K562 (cell line): ENCODE measurements at regions not wholly inside any gene's neighbourhood (a gene's known extent, or its start where the extent isn't known, plus 50 kb on each side); places are given as distances from the start of the nearest gene placed in this dataset.

Experiments used
- CBX5 ChIP-seq: IDR thresholded peaks from 2 replicates; pipeline ENCODE4 v1.6.1; 2014; ENCODE audit warnings: low read depth, borderline replicate concordance
- CCNT2 ChIP-seq: IDR thresholded peaks from 2 replicates; pipeline ENCODE4 v1.6.1; 2011; ENCODE audit warnings: borderline replicate concordance, low read depth, mild to moderate bottlenecking, moderate library complexity, mixed read lengths, low read length; ENCODE audit not compliant: insufficient read length; ENCODE audit errors: extremely low read depth
- CTCF ChIP-seq, 3 experiments: IDR thresholded peaks in 2 of 3; conservative IDR thresholded peaks in 1 of 3; 2 replicates each; pipeline ENCODE4 v1.5.1; 2011 to 2012; ENCODE audit warnings: low read length in 3 of 3, mild to moderate bottlenecking in 3 of 3, control low read depth in 2 of 3, improper control_type of control experiment in 1 of 3, inconsistent platforms in 1 of 3, low read depth in 1 of 3, mixed read lengths in 1 of 3, moderate library complexity in 1 of 3; ENCODE audit not compliant: insufficient read depth in 2 of 3
- GATAD2B ChIP-seq: fragments of 450-650 bp; IDR thresholded peaks from 2 replicates; pipeline ENCODE4 v1.6.1; 2017; ENCODE audit warnings: mild to moderate bottlenecking, borderline replicate concordance
- HDAC6 ChIP-seq: IDR thresholded peaks from 2 replicates; pipeline ENCODE4 v1.6.1; 2012; ENCODE audit warnings: low read depth, mild to moderate bottlenecking, control low read depth, inconsistent platforms, low read length, moderate library complexity
- LCOR ChIP-seq: sonication (generic); formaldehyde crosslinking; IDR thresholded peaks from 2 replicates; pipeline ENCODE4 v1.8.0; 2022; ENCODE audit warnings: mild to moderate bottlenecking, missing genetic modification reagents
- MBD1 ChIP-seq: fragments of 250-450 bp; sonication (Bioruptor Pico); IDR thresholded peaks from 2 replicates; pipeline ENCODE4 v1.8.0; 2022; ENCODE audit warnings: inconsistent platforms
- POU5F1 ChIP-seq: fragments of 150-350 bp; IDR thresholded peaks from 2 replicates; pipeline ENCODE4 v1.6.1; 2014; ENCODE audit warnings: borderline replicate concordance, low read length, low read depth, mild to moderate bottlenecking; ENCODE audit not compliant: partially characterized antibody
- RBFOX2 ChIP-seq: fragments of 200-400 bp; formaldehyde crosslinking; IDR thresholded peaks from 2 replicates; pipeline ENCODE4 v1.6.1; 2017; ENCODE audit warnings: low read depth, mild to moderate bottlenecking, low read length, moderate library complexity
- REST ChIP-seq, 2 experiments: fragments of 450-650 bp; formaldehyde crosslinking in 1 of 2; IDR thresholded peaks; 2 replicates each; pipeline versions ENCODE4 v1.4.0 to v1.6.1; 2014 to 2020; ENCODE audit warnings: mild to moderate bottlenecking in 2 of 2, borderline replicate concordance in 1 of 2, low read depth in 1 of 2
- RUNX1 ChIP-seq: sonication (generic); IDR thresholded peaks from 2 replicates; pipeline ENCODE4 v1.6.1; 2016; ENCODE audit warnings: antibody characterized with exemption, low read depth
- SRF ChIP-seq, 2 experiments: fragments of 250-450, 450-650 bp in 1 of 2; sonication (Bioruptor Pico) in 1 of 2; sonication (generic) in 1 of 2; formaldehyde crosslinking; IDR thresholded peaks; 2 replicates each; pipeline versions ENCODE4 v1.5.0 to v1.5.1; 2020 to 2022; ENCODE audit warnings: mild to moderate bottlenecking in 1 of 2, missing genetic modification reagents in 1 of 2
- USF2 ChIP-seq: sonication (generic); formaldehyde crosslinking; IDR thresholded peaks from 2 replicates; pipeline ENCODE4 v1.5.0; 2020; ENCODE audit warnings: missing genetic modification reagents
- ZNF584 ChIP-seq: fragments of 200-800 bp; sonication (Bioruptor generic); IDR thresholded peaks from 2 replicates; pipeline ENCODE4 v1.6.1; 2016; ENCODE audit warnings: low read depth, mild to moderate bottlenecking, missing genetic modification characterization, missing compliant biosample characterization

- TF ChIP-seq MBD1 (CRISPR knock-in tag): no peak
- TF ChIP-seq RUNX1: no peak
- no peak for TF ChIP-seq CBX5
- no peak for TF ChIP-seq CCNT2
- TF ChIP-seq HDAC6: no peak
- no peak for TF ChIP-seq POU5F1
- TF ChIP-seq GATAD2B: no peak
- no peak for TF ChIP-seq SRF (CRISPR knock-in tag; IDR thresholded peaks at IDR 0.05)
- TF ChIP-seq REST (IDR thresholded peaks at IDR 0.05; ENCODE audit: borderline replicate concordance): no peak
- TF ChIP-seq REST (CRISPR knock-in tag; IDR thresholded peaks at IDR 0.05; ENCODE audit: low read depth): no peak
- TF ChIP-seq RBFOX2: no peak
- TF ChIP-seq CTCF (IDR thresholded peaks at IDR 0.05 in 2 of 3, conservative IDR thresholded peaks at IDR 0.05 in 1 of 3; ENCODE audit: insufficient read depth in 2 of 3, low read depth in 1 of 3, low read length in 3 of 3): no peak
- TF ChIP-seq ZNF584 (CRISPR knock-in tag): no peak
- no peak for TF ChIP-seq LCOR (CRISPR knock-in tag)
- no peak for TF ChIP-seq USF2 (CRISPR knock-in tag)
These were observed 419.3 kb upstream of the NBEA start for GRCh38 chr13:34522808-34523207.
